HFF-Myc (cell line): ENCODE measurements at regions not wholly inside any gene's neighbourhood (a gene's known extent, or its start where the extent isn't known, plus 50 kb on each side); places are given as distances from the start of the nearest gene placed in this dataset.

Experiments
- DNase-seq: peaks from one replicate; pipeline ENCODE4 v3.0.0-alpha.2; 2011; ENCODE audit warnings: low read depth; ENCODE audit errors: extremely low read depth
- H3K4me3 ChIP-seq: replicated peaks from 2 replicates; pipeline ENCODE4 v1.5.1; 2011; ENCODE audit warnings: low read depth, mild to moderate bottlenecking, control low read depth, low read length
- CTCF ChIP-seq: IDR thresholded peaks from 2 replicates; pipeline ENCODE4 v1.5.1; 2012; ENCODE audit warnings: mild to moderate bottlenecking, low read depth, low read length, control low read depth; ENCODE audit errors: missing control alignments

GRCh38 chr1:102782144-102782543 is 326.2 kb downstream of the COL11A1 start:
- H3K4me3 ChIP-seq, result no peak overlapping the region
- no peak for DNase-seq
- no peak for TF ChIP-seq CTCF

- TF ChIP-seq CTCF, result no peak
- no peak for DNase-seq
- H3K4me3 ChIP-seq, result no peak overlapping the region
Observed at GRCh38 chr1:102776071-102776470, 332.3 kb downstream of the COL11A1 start.

- DNase-seq, result no peak
- no peak for TF ChIP-seq CTCF
- no peak overlapping the region for H3K4me3 ChIP-seq
Observed at GRCh38 chr1:102772831-102773230, 335.5 kb downstream of the COL11A1 start.

GRCh38 chr1:102758418-102758817 is 349.9 kb downstream of the COL11A1 start:
- no peak overlapping the region for H3K4me3 ChIP-seq
- DNase-seq, result no peak
- no peak for TF ChIP-seq CTCF

- H3K4me3 ChIP-seq, result no peak overlapping the region
- no peak for DNase-seq
- no peak for TF ChIP-seq CTCF
Observed at GRCh38 chr1:102757363-102757762, 351.0 kb downstream of the COL11A1 start.

GRCh38 chr1:102751111-102751510 is 357.2 kb downstream of the COL11A1 start:
- H3K4me3 ChIP-seq, result no peak overlapping the region
- TF ChIP-seq CTCF, result no peak
- no peak for DNase-seq

- TF ChIP-seq CTCF, result no peak
- no peak for DNase-seq
- no peak overlapping the region for H3K4me3 ChIP-seq
Observed at GRCh38 chr1:102742426-102742825, 365.9 kb downstream of the COL11A1 start.
